Left lung (tissue), 4 donors: ENCODE measurements at regions not wholly inside any gene's neighbourhood (a gene's known extent, or its start where the extent isn't known, plus 50 kb on each side); places are given as distances from the start of the nearest gene placed in this dataset.

Experiments used
- ATAC-seq: fragments of 200-7000 bp; cut with Tn5 transposase; one replicate; pipeline ENCODE4 v1.9.1; 2020; ENCODE audit warnings: moderate library complexity
- DNase-seq, 4 donors: peaks; one replicate each; pipeline ENCODE4 v3.0.0-alpha.2; 2013 to 2020
- H3K27ac ChIP-seq, 2 donors: fragments of 200-600 bp; sonication (generic) in 1 of 2; one replicate each; pipeline versions ENCODE4 v1.5.0 to v1.8.0; 2020 to 2021
- H3K27me3 ChIP-seq, 2 donors: fragments of 200-600 bp; sonication (generic) in 1 of 2; one replicate each; pipeline versions ENCODE4 v1.5.0 to v1.8.0; 2020 to 2021
- H3K36me3 ChIP-seq, 2 donors: fragments of 200-600 bp; sonication (generic) in 1 of 2; one replicate each; pipeline versions ENCODE4 v1.5.0 to v1.8.0; 2020 to 2021
- H3K4me1 ChIP-seq, 2 donors: fragments of 200-600 bp; one replicate each; pipeline ENCODE4 v1.8.0; 2021
- H3K4me3 ChIP-seq, 2 donors: fragments of 200-600 bp; sonication (generic) in 1 of 2; one replicate each; pipeline versions ENCODE4 v1.5.0 to v1.8.0; 2020 to 2021; ENCODE audit warnings: mild to moderate bottlenecking in 1 of 2
- H3K9me3 ChIP-seq, 2 donors: fragments of 200-600 bp; sonication (generic) in 1 of 2; one replicate each; pipeline versions ENCODE4 v1.5.0 to v1.8.0; 2020 to 2021
- CTCF ChIP-seq, 2 donors: fragments of 200-600 bp; sonication (generic) in 1 of 2; IDR thresholded peaks; one replicate each; pipeline versions ENCODE4 v1.5.0 to v1.8.0; 2021; ENCODE audit warnings: antibody characterized with exemption in 2 of 2
- intact Hi-C, 2 donors: fragments of 100-400 bp; cut with DNase I; formaldehyde crosslinking; loops; one replicate each; pipeline versions ENCODE4 v1.11.2 to v1.14.2; 2022
- donor health status: DM: no; HTN: yes; CAD: no.
- donor health status: DM: no; HTN: no; CAD: no.

GRCh38 chr2:2764001-2764355, 432.9 kb upstream of the MYT1L start:
- intact Hi-C loops: no loop called here
- ATAC-seq (no peak), DNase-seq (no peak)
- H3K27ac ChIP-seq: no peak overlapping the region
- no peak for TF ChIP-seq CTCF (IDR thresholded peaks at IDR 0.05)
- no peak overlapping the region for H3K4me3 ChIP-seq
- no peaks in the 10 kb centered on the region for H3K27me3 ChIP-seq
- H3K4me1 ChIP-seq: no peaks in the 10 kb centered on the region
- H3K9me3 ChIP-seq: peaks cover 0 to 5% of the 10 kb centered on the region in 2 donors
- H3K36me3 ChIP-seq: no peaks in the 10 kb centered on the region

GRCh38 chr2:2763351-2764000, 432.4 kb upstream of the MYT1L start:
- H3K36me3 ChIP-seq: no peaks in the 10 kb centered on the region
- H3K4me1 ChIP-seq: no peaks in the 10 kb centered on the region
- intact Hi-C loops: no loop called here
- no peak for TF ChIP-seq CTCF (IDR thresholded peaks at IDR 0.05)
- no peak overlapping the region for H3K4me3 ChIP-seq
- ATAC-seq (no peak), DNase-seq (peak in 1 of 4 donors; percentile 53)
- no peaks in the 10 kb centered on the region for H3K27me3 ChIP-seq
- H3K27ac ChIP-seq: no peak overlapping the region
- peaks cover 0 to 5% of the 10 kb centered on the region in 2 donors for H3K9me3 ChIP-seq

GRCh38 chr2:2762913-2763312, 431.8 kb upstream of the MYT1L start:
- H3K27me3 ChIP-seq: no peaks in the 10 kb centered on the region
- intact Hi-C loops: no loop called here
- TF ChIP-seq CTCF (IDR thresholded peaks at IDR 0.05): no peak
- H3K4me1 ChIP-seq: no peaks in the 10 kb centered on the region
- H3K9me3 ChIP-seq: peaks cover 0 to 5% of the 10 kb centered on the region in 2 donors
- no peak overlapping the region for H3K27ac ChIP-seq
- DNase-seq (no peak), ATAC-seq (no peak)
- H3K4me3 ChIP-seq: no peak overlapping the region
- H3K36me3 ChIP-seq: no peaks in the 10 kb centered on the region

GRCh38 chr2:2762166-2762908, 431.3 kb upstream of the MYT1L start:
- intact Hi-C loops: no loop called here
- H3K27ac ChIP-seq: no peak overlapping the region

More at GRCh38 chr2:2762166-2762908, 431.3 kb upstream of the MYT1L start:
- Histone ChIP-seq H3K4me3 (no peak overlapping the region), H3K4me1 (no peaks in the 10 kb centered on the region), H3K27me3 (no peaks in the 10 kb centered on the region), H3K36me3 (no peaks in the 10 kb centered on the region), H3K9me3 (peaks cover 0 to 5% of the 10 kb centered on the region in 2 donors)
- no peak for TF ChIP-seq CTCF (IDR thresholded peaks at IDR 0.05)
- ATAC-seq (no peak), DNase-seq (no peak)
